Tibial nerve (tissue), 4 donors: ENCODE measurements at regions not wholly inside any gene's neighbourhood (a gene's known extent, or its start where the extent isn't known, plus 50 kb on each side); places are given as distances from the start of the nearest gene placed in this dataset.

Experiments used
- CTCF ChIP-seq, 5 experiments: fragments of 200-600 bp in 3 of 5; fragments of 450-650 bp in 2 of 5; sonication (generic) in 3 of 5; IDR thresholded peaks; one replicate each; pipeline ENCODE4 v1.5.1; 2016 to 2019; ENCODE audit warnings: antibody characterized with exemption in 5 of 5, mild to moderate bottlenecking in 3 of 5, moderate library complexity in 2 of 5
- EP300 ChIP-seq, 2 donors: sonication (generic); formaldehyde crosslinking; IDR thresholded peaks; one replicate each; pipeline ENCODE4 v1.6.1; 2017; ENCODE audit warnings: antibody characterized with exemption in 2 of 2, mild to moderate bottlenecking in 1 of 2
- POLR2A ChIP-seq, 2 donors: fragments of 450-650 bp; IDR thresholded peaks; one replicate each; pipeline ENCODE4 v1.6.1; 2017; ENCODE audit warnings: antibody characterized with exemption in 2 of 2, mild to moderate bottlenecking in 2 of 2, moderate library complexity in 2 of 2

GRCh38 chr12:107843351-107844311 is 69.1 kb downstream of the ASCL4 start:
- no peak for TF ChIP-seq CTCF (IDR thresholded peaks at IDR 0.05)
- no peak for TF ChIP-seq POLR2A (IDR thresholded peaks at IDR 0.05)
- no peak for TF ChIP-seq EP300 (IDR thresholded peaks at IDR 0.05)
